ENCODE measurements at regions not wholly inside any gene's neighbourhood (a gene's known extent, or its start where the extent isn't known, plus 50 kb on each side); places are given as distances from the start of the nearest gene placed in this dataset.

- TF ChIP-seq CTCF (IDR thresholded peaks at IDR 0.05; ENCODE audit: low read length), result no peak
- no peak for TF ChIP-seq EZH2 (IDR thresholded peaks at IDR 0.05; ENCODE audit: borderline replicate concordance, low read length)
Observed at GRCh38 chr3:124291008-124291407, 299.1 kb upstream of the ROPN1 start.
